SK-N-SH (cell line): ENCODE measurements at regions not wholly inside any gene's neighbourhood (a gene's known extent, or its start where the extent isn't known, plus 50 kb on each side); places are given as distances from the start of the nearest gene placed in this dataset.

Experiments used
- CTCF ChIP-seq: fragments of 200-600 bp; sonication (generic); IDR thresholded peaks from 2 replicates; pipeline ENCODE4 v1.6.1; 2017; ENCODE audit warnings: antibody characterized with exemption, mild to moderate bottlenecking, moderate library complexity
- GABPA ChIP-seq: IDR thresholded peaks from 2 replicates; pipeline ENCODE4 v1.4.0; 2012; ENCODE audit warnings: low read depth, mild to moderate bottlenecking
- GATA2 ChIP-seq: sonication (generic); formaldehyde crosslinking; IDR thresholded peaks from 2 replicates; pipeline ENCODE4 v1.5.0; 2020; ENCODE audit warnings: mild to moderate bottlenecking, missing genetic modification reagents
- JUND ChIP-seq: IDR thresholded peaks from 2 replicates; pipeline ENCODE4 v1.4.0; 2012
- MEF2A ChIP-seq: IDR thresholded peaks from 2 replicates; pipeline ENCODE4 v1.4.0; 2012; ENCODE audit warnings: low read depth, borderline replicate concordance
- MXI1 ChIP-seq: IDR thresholded peaks from 2 replicates; pipeline ENCODE4 v1.6.1; 2012; ENCODE audit warnings: mild to moderate bottlenecking, low read depth, low read length, improper control_type of control experiment
- SIN3A ChIP-seq: IDR thresholded peaks from 2 replicates; pipeline ENCODE4 v1.6.1; 2012; ENCODE audit warnings: low read depth, mild to moderate bottlenecking, low read length, moderate library complexity, borderline replicate concordance
- YY1 ChIP-seq: IDR thresholded peaks from 2 replicates; pipeline ENCODE4 v1.4.0; 2012; ENCODE audit warnings: low read depth, mild to moderate bottlenecking
- TF ChIP-seq, protein P1 (sequence below): IDR thresholded peaks from 2 replicates; pipeline ENCODE4 v1.4.0; 2012; ENCODE audit warnings: low read depth

GRCh38 chr18:22687892-22688680 lies 245.0 kb upstream of the RBBP8 start:
- TF ChIP-seq GABPA (no peak), YY1 (no peak), CTCF (no peak), MEF2A (no peak), MXI1 (no peak), GATA2 (CRISPR knock-in tag) (no peak), SIN3A (no peak), JUND (no peak)
- TF ChIP-seq, protein P1, sequence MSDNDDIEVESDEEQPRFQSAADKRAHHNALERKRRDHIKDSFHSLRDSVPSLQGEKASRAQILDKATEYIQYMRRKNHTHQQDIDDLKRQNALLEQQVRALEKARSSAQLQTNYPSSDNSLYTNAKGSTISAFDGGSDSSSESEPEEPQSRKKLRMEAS: no peak
